ENCODE measurements at regions not wholly inside any gene's neighbourhood (a gene's known extent, or its start where the extent isn't known, plus 50 kb on each side); places are given as distances from the start of the nearest gene placed in this dataset.

DNA sequence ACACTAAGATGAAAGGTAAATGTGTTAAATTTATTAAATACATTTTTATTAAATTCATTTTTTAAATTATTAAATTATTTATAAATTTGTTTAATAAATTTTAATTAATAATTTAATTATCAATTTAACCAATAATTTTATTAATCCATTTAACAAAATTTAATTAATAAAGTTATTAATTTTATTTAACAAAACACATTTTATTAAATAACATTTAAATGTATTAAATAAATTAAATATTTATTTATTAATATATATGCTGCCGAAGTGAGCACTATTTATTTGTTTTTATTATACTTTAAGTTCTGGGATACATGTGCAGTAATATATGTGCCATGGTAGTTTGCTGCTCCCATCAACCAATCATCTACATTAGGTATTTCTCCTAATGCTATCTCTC lies 719.5 kb downstream of the TRIML1 start:
- TF ChIP-seq, protein P1, sequence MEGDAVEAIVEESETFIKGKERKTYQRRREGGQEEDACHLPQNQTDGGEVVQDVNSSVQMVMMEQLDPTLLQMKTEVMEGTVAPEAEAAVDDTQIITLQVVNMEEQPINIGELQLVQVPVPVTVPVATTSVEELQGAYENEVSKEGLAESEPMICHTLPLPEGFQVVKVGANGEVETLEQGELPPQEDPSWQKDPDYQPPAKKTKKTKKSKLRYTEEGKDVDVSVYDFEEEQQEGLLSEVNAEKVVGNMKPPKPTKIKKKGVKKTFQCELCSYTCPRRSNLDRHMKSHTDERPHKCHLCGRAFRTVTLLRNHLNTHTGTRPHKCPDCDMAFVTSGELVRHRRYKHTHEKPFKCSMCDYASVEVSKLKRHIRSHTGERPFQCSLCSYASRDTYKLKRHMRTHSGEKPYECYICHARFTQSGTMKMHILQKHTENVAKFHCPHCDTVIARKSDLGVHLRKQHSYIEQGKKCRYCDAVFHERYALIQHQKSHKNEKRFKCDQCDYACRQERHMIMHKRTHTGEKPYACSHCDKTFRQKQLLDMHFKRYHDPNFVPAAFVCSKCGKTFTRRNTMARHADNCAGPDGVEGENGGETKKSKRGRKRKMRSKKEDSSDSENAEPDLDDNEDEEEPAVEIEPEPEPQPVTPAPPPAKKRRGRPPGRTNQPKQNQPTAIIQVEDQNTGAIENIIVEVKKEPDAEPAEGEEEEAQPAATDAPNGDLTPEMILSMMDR (IDR thresholded peaks at IDR 0.05; ENCODE audit: borderline replicate concordance, insufficient read depth, low read depth, low read length) = no peak
- H3K4me3 ChIP-seq (ENCODE audit: low read depth, low read length) = no peak overlapping the region

DNA sequence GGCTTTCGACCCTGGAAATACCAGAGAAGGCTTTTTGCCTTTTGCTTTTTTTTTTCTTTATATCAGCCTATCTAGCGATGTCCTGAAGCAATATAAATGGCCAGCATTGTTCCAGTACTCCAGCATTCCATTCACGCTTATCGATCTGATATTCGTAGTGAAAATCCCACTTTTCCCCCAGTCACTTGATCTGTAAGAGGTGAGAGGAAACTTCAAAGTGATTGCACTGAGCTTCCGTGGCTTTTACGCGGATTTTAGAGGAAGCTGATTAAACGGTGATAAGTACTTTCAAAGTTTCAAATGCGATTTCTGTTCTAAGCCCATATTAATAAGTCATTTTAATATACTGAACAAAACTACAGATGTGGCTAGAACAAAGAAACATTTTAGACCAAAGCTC lies 725.5 kb downstream of the TRIML1 start:
- no peak overlapping the region for H3K4me3 ChIP-seq (ENCODE audit: low read depth, low read length)
- TF ChIP-seq, protein P1 (IDR thresholded peaks at IDR 0.05; ENCODE audit: borderline replicate concordance, insufficient read depth, low read depth, low read length) = no peak

DNA sequence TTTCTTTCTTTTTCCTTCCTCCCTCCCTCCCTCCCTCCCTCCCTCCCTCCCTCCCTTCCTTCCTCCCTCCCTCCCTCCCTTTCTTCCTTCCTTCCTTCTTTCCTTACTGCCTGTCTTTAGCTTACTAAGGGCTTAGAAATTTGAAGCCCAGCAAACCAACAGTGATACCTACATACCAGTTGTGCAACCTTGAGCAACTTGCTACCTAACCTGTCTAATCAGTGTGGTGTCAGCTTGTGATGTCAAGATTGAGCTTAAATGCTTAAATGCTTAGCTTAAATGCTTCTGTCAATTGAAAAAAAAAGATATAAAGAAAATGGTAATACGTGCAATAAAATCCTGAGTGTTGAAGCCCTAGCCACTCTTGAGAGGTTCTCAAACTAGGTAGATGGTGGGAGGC lies 728.6 kb downstream of the TRIML1 start:
- H3K4me3 ChIP-seq (ENCODE audit: low read depth, low read length) = no peak overlapping the region
- TF ChIP-seq, protein P1 (IDR thresholded peaks at IDR 0.05; ENCODE audit: borderline replicate concordance, insufficient read depth, low read depth, low read length) = no peak

DNA sequence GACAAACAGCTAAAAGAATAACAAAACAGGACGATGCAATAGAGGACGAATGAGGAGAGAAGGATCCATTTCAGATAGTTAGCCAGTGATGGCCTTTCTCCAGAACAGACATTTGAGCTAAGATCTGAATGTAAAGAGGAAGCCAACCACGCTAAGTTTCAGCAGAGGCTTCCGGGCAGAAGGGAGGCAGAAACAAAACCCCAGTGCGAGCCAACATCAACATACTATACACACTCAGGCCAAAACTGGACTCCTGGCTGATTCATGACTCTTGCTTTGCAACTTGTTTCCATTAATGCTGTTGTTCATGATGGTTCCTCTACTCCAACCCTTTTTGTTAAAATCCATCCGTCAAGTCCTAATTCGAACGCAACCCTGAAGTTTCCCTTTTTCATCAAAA lies 730.3 kb downstream of the TRIML1 start:
- no peak overlapping the region for H3K4me3 ChIP-seq (ENCODE audit: low read depth, low read length)
- TF ChIP-seq, protein P1 (IDR thresholded peaks at IDR 0.05; ENCODE audit: borderline replicate concordance, insufficient read depth, low read depth, low read length) = no peak

DNA sequence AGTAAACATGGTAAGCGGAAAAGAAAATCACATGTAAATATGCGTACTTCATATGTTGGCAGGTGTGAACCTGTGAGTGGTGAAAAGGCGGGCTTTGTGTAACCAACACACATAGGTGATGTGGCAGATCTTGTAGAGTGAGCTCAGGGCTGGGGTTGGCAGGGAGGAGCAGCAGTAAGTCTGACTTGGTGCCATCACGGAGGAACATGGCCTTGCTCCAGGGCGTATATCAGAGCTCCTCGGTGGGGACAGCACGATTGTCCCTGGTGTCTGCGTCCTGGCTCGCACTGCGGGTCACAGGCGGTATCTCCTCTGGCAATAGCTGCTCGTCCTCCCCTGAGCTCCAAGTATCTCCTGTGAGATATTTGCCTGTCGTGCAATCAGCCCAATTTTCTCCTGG lies 733.6 kb downstream of the TRIML1 start:
- TF ChIP-seq, protein P1 (IDR thresholded peaks at IDR 0.05; ENCODE audit: borderline replicate concordance, insufficient read depth, low read depth, low read length) = no peak
- H3K4me3 ChIP-seq (ENCODE audit: low read depth, low read length) = no peak overlapping the region

DNA sequence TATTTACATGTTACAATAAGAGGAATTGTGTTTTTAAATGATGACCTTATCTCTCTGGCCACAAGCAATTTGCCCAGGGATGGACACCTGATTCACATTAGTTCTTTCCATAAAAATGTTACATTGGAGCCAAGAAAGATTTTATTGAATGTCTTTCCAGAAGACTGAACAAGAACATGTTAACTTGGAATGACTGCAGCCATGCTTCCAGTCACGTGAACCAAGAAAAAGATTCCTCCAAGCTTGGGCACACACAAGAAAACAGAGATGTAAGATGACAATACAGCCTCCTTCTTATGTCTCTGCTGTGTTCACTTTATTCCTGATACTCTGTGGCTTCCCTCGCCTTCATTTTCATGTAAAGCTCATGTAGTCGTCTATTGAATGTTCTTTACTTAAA lies 737.6 kb downstream of the TRIML1 start:
- H3K4me3 ChIP-seq (ENCODE audit: low read depth, low read length) = no peak overlapping the region
- TF ChIP-seq, protein P1 (IDR thresholded peaks at IDR 0.05; ENCODE audit: borderline replicate concordance, insufficient read depth, low read depth, low read length) = no peak

DNA sequence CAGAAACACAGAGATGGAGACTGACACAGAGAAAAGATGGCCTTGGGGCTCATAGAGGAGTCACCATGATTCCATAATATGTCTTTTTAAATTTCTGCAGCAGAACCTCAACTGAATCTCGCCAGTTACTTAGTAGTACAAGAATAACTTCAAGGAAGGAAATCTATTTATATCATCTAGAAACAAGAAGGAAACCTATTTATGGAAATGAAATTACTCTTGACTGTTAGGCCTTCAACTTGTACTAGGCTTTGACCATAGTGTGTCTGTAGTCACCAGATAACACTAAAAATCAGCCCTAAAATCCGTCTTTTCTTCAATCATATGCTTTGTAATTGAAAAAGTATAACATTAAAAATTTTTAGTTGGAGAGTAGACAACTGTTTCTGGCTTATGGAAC lies 740.4 kb downstream of the TRIML1 start:
- H3K4me3 ChIP-seq (ENCODE audit: low read depth, low read length) = no peak overlapping the region
- TF ChIP-seq, protein P1 (IDR thresholded peaks at IDR 0.05; ENCODE audit: borderline replicate concordance, insufficient read depth, low read depth, low read length) = no peak

All from GM12875 (cell line).